HG02885 (cell line): ENCODE measurements at regions not wholly inside any gene's neighbourhood (a gene's known extent, or its start where the extent isn't known, plus 50 kb on each side); places are given as distances from the start of the nearest gene placed in this dataset.

Experiments
- ATAC-seq: cut with Tn5 transposase; IDR thresholded peaks from one replicate; pipeline ENCODE4 v1.9.1; 2021; ENCODE audit warnings: mild to moderate bottlenecking; ENCODE audit not compliant: unreplicated experiment, poor library complexity

GRCh38 chr20:60953321-60953720, 298.7 kb upstream of the CDH4 start:
- no peak for ATAC-seq

- no peak for ATAC-seq
Observed at GRCh38 chr20:60955706-60956105, 296.4 kb upstream of the CDH4 start.

- no peak for ATAC-seq
Observed at GRCh38 chr20:60956194-60956593, 295.9 kb upstream of the CDH4 start.

- no peak for ATAC-seq
Observed at GRCh38 chr20:60957621-60958020, 294.4 kb upstream of the CDH4 start.

- ATAC-seq: no peak
Observed at GRCh38 chr20:60959971-60960370, 292.1 kb upstream of the CDH4 start.

- ATAC-seq: no peak
Observed at GRCh38 chr20:60960500-60960899, 291.6 kb upstream of the CDH4 start.

GRCh38 chr20:60961551-60961950, 290.5 kb upstream of the CDH4 start:
- no peak for ATAC-seq

GRCh38 chr20:60962367-60963045, 289.6 kb upstream of the CDH4 start:
- ATAC-seq: no peak

GRCh38 chr20:60963146-60963545, 288.9 kb upstream of the CDH4 start:
- ATAC-seq: no peak

- no peak for ATAC-seq
Observed at GRCh38 chr20:60964911-60965310, 287.1 kb upstream of the CDH4 start.

GRCh38 chr20:60966031-60966430, 286.0 kb upstream of the CDH4 start:
- ATAC-seq: no peak

- ATAC-seq: no peak
Observed at GRCh38 chr20:60966766-60967165, 285.3 kb upstream of the CDH4 start.

GRCh38 chr20:60967431-60968316, 284.4 kb upstream of the CDH4 start:
- ATAC-seq: no peak

- ATAC-seq: no peak
Observed at GRCh38 chr20:60968853-60969720, 283.0 kb upstream of the CDH4 start.

- no peak for ATAC-seq
Observed at GRCh38 chr20:60970601-60971000, 281.5 kb upstream of the CDH4 start.

- ATAC-seq: no peak
Observed at GRCh38 chr20:60974022-60974421, 278.0 kb upstream of the CDH4 start.

- ATAC-seq: no peak
Observed at GRCh38 chr20:60974441-60974945, 277.6 kb upstream of the CDH4 start.

- ATAC-seq: no peak
Observed at GRCh38 chr20:60976139-60976538, 275.9 kb upstream of the CDH4 start.

GRCh38 chr20:60976913-60977312, 275.1 kb upstream of the CDH4 start:
- no peak for ATAC-seq

GRCh38 chr20:60977901-60978300, 274.2 kb upstream of the CDH4 start:
- no peak for ATAC-seq

GRCh38 chr20:60984666-60985065, 267.4 kb upstream of the CDH4 start:
- no peak for ATAC-seq
